WERI-Rb-1 (cell line): ENCODE measurements at regions not wholly inside any gene's neighbourhood (a gene's known extent, or its start where the extent isn't known, plus 50 kb on each side); places are given as distances from the start of the nearest gene placed in this dataset.

Experiments
- DNase-seq: peaks from one replicate; pipeline ENCODE4 v3.0.0-alpha.2; 2020
- H3K27ac ChIP-seq: fragments of 250-450 bp; sonication (Bioruptor Pico); 2 replicates; pipeline ENCODE4 v1.5.1; 2020; ENCODE audit warnings: mild to moderate bottlenecking, moderate library complexity
- H3K27me3 ChIP-seq: fragments of 250-450 bp; sonication (Bioruptor Pico); 2 replicates; pipeline ENCODE4 v1.5.1; 2021; ENCODE audit warnings: mild to moderate bottlenecking, low read depth, moderate library complexity; ENCODE audit not compliant: insufficient read depth, severe bottlenecking
- H3K36me3 ChIP-seq: fragments of 250-450 bp; sonication (Bioruptor Pico); 2 replicates; pipeline ENCODE4 v1.5.1; 2020; ENCODE audit warnings: mild to moderate bottlenecking, moderate library complexity
- H3K4me3 ChIP-seq: 2 replicates; pipeline ENCODE4 v1.5.1; 2011; ENCODE audit warnings: low read depth, mild to moderate bottlenecking, control low read depth, low read length
- H3K9me3 ChIP-seq: fragments of 250-450 bp; sonication (Bioruptor Pico); 2 replicates; pipeline ENCODE4 v1.5.1; 2021; ENCODE audit warnings: mild to moderate bottlenecking, moderate library complexity; ENCODE audit not compliant: severe bottlenecking
- CTCF ChIP-seq: IDR thresholded peaks from 2 replicates; pipeline ENCODE4 v1.5.1; 2011; ENCODE audit warnings: low read depth, mild to moderate bottlenecking, control low read depth, inconsistent platforms, low read length

- Histone ChIP-seq H3K27ac (no peak overlapping the region), H3K36me3 (no peaks in the 10 kb centered on the region), H3K4me3 (no peak overlapping the region), H3K27me3 (peaks cover 16% of the 10 kb centered on the region), H3K9me3 (no peaks in the 10 kb centered on the region)
- TF ChIP-seq CTCF, result no peak
- DNase-seq, result no peak
Measured at GRCh38 chr15:39486621-39487457, 94.0 kb upstream of the THBS1 start.

GRCh38 chr15:39487458-39487735, 93.5 kb upstream of the THBS1 start:
- TF ChIP-seq CTCF, result no peak
- H3K9me3 ChIP-seq, result no peaks in the 10 kb centered on the region
- no peaks in the 10 kb centered on the region for H3K36me3 ChIP-seq
- no peak for DNase-seq
- no peak overlapping the region for H3K27ac ChIP-seq
- H3K27me3 ChIP-seq, result peaks cover 16% of the 10 kb centered on the region
- H3K4me3 ChIP-seq, result no peak overlapping the region

- Histone ChIP-seq H3K27me3 (peaks cover 23% of the 10 kb centered on the region), H3K9me3 (no peaks in the 10 kb centered on the region), H3K4me3 (no peak overlapping the region), H3K27ac (no peak overlapping the region), H3K36me3 (no peaks in the 10 kb centered on the region)
- no peak for DNase-seq
- no peak for TF ChIP-seq CTCF
Measured at GRCh38 chr15:39488516-39488915, 92.4 kb upstream of the THBS1 start.

- no peak for DNase-seq
- no peak overlapping the region for H3K27ac ChIP-seq
- H3K27me3 ChIP-seq, result peaks cover 25% of the 10 kb centered on the region
- H3K9me3 ChIP-seq, result no peaks in the 10 kb centered on the region
- TF ChIP-seq CTCF, result no peak
- no peaks in the 10 kb centered on the region for H3K36me3 ChIP-seq
- no peak overlapping the region for H3K4me3 ChIP-seq
Measured at GRCh38 chr15:39488961-39489360, 91.9 kb upstream of the THBS1 start.

GRCh38 chr15:39491115-39491885, 89.6 kb upstream of the THBS1 start:
- no peak for DNase-seq
- Histone ChIP-seq H3K27ac (no peak overlapping the region), H3K36me3 (no peaks in the 10 kb centered on the region), H3K9me3 (no peaks in the 10 kb centered on the region), H3K27me3 (peaks cover 29% of the 10 kb centered on the region), H3K4me3 (no peak overlapping the region)
- TF ChIP-seq CTCF, result no peak
